HG02759 (cell line): ENCODE measurements at regions not wholly inside any gene's neighbourhood (a gene's known extent, or its start where the extent isn't known, plus 50 kb on each side); places are given as distances from the start of the nearest gene placed in this dataset.
A peak's percentile ranks its signal among the peaks of the same experiment; 100 is the strongest.
"Not testable (repeated sequence)": the region's sequence is repeated elsewhere in the genome, so short reads cannot be mapped to it uniquely, and the experiment has no call there.

Source experiments
- ATAC-seq: cut with Tn5 transposase; IDR thresholded peaks from one replicate; pipeline ENCODE4 v1.9.1; 2021; ENCODE audit warnings: mild to moderate bottlenecking, moderate library complexity; ENCODE audit not compliant: unreplicated experiment

DNA sequence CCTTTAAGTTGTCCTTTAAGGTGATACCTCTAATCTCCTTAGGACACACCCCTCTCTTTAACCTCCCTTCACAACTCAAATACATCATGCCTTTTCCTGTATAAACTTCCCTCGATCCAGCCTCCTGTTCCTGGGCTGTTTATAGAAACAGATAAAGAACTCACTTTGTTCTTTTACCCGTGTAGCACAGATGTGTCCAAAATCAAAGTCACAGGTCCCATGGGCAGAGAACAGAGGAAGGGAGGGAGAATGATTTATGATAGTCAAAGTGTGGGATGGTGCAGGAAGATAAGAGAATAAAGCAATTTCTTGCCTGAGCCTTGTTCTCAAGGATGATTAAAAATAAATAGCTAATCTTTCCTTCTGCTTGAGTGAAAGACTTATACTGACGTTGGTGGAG lies 50.3 kb upstream of the CABCOCO1 start:
- no peak for ATAC-seq

DNA sequence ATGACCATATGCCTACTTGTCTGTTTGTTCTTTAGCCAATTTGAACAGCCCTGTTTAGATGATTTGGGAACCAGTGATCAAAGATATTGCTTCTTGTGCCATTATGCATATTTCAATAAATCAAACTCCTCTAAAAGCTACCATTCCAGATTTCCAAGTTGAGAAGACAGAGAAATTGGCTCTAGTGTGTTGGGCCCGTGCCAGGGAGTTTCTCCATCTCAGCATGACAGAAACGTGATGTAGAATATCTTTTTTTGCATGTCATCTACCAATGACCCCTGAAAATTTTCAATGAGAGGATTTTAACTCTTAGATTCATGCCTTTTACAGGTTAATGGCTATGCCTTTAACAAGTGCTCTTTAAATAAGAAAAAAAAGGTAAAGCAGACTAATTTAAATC lies 50.7 kb upstream of the CABCOCO1 start:
- no peak for ATAC-seq

DNA sequence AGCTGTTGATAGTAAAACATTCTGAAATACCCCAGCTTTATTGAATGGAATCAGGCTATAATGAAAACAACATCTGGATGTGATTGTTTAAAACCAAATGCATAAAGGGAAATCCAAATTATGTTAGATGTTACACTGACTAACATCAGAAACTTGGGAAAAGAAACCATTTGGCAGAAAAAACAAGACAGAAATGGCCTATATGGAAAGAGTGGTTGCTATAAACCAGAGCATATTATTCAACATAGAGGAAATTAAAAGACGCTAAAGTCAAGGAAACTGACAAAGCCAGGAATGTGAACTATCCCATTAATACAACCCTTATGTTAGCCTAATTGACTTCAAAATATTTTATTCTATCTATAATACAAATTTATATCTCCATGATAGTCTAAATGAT lies 53.0 kb upstream of the CABCOCO1 start:
- no peak for ATAC-seq

DNA sequence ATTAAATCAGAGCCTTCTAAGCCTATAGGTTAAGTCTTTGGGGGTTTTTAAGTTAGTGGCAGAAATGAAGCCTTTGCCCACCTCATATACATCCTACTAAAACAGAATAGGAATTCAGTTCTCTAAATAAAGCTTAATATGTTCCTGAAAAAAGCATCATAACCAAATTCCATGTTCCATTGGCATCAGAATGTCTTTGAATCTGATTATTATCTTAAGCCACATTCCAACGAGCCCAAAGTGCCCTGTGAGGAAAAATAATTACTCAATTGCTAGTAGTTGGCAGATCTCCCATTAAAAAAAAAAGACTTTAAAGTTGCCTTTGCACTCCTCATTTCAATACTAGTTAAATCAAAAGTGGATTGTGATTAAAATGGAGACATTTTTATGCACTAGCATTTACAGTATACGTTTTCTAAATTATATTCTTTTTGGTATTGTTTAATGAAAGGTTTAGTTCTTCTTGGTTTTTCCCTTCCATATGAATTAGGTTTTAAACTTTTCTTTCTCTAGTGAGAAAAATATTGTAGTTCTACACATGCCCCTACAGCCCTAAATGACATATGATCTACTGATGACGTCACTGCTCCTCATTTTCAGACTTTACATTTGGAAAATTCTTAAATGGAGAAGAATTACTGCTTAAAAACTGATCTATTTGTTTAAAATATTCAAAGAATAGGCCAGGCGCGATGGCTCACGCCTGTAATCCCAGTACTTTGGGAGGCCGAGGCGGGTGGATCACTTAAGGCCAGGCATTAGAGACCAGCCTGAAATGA lies 54.3 kb upstream of the CABCOCO1 start:
- ATAC-seq = no peak

DNA sequence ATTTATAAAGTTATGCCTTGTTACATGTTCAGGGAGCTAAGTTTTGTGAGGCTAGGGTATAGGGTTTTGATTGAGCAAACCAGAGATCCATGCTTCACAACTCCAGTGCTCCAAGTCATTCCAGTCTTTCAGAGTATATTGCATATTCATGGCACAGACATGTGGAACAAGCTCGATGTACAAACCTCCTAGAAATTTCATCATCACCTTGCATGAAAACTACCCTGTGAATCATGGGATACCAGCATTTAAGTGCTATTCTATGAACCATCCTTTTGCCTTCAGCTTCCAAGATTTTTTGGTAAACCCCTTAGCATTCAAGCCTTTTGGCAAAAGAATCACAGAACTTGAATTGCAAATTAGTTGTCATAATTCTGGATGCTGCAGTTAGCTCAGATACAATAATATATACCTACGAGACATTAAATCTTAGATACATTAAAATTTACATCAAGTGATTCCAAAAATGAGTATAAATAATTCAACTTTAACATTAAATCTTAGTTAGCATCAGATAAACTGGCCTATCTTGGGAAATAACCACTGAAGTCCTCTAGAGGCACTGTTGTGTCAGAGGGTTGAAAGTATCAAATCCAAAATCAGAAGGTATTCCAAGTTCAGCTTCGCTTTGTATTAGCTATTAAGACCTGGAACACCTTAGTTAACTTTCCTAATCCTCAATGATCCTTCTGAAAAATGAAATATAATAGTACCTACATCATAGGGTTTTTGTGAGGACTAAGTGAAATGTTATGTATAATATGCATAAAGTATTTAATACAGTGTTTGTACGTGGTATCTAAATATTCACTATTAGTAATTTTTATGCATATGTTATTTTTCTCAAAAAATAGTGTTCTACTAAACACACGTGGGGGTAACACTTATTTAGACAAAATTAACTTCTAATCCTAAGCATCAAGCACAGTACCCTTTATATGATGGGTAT lies 55.5 kb upstream of the CABCOCO1 start:
- no peak for ATAC-seq

DNA sequence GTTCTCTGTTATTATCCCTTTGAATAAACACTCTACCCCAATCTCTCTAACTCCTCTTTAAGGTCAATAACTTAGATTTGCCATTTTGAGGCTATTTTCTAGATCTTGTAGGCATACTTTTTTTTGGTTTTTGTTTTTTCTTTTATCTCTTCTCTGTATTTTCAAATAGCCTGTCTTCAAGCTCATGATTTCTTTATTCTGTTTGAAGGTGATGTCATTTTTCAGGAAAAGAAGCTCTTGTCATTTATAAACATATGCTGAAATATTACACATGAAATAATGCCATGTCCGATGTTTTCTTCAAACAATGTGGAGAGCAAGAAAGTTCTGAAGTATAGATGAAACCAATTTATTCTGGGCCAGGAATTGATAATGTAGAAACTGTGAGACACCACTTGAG lies 57.5 kb upstream of the CABCOCO1 start:
- no peak for ATAC-seq

DNA sequence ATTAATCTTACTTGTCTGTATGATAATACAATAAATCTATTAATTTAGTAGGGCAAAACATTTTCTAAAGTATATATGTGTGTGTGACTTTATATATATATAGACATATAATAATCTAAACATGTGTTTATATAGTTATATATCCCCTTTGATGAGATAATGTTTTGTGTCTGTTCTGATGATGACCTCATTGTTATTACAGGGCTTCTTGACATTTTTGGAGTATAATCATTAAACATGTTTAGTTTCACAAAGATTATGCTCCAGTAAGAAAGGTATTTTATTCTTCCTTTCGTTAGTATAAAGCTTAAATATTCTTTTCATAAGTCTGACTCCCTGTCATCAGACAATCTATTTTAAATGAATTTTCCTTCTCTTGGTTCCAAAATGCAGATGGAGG lies 62.3 kb upstream of the CABCOCO1 start:
- no peak for ATAC-seq

DNA sequence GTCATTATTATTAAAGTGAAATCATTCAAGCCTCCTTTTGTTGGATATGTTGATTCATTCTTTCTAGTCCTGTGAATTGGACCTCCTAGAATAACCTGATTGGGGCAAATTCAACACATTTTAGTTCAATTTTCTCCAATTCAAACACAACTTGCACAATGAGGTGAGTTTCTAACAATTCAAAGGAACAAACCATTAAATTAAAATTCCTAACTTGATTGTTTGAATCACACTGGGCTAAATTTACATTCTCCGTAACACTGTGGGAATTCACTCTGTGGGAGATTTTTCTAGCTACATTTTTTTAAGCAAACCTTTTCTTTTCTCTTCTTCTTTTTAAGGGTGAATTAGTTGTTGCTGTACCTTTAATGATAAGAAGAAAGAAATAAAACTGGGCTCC lies 68.3 kb upstream of the CABCOCO1 start:
- no peak for ATAC-seq

DNA sequence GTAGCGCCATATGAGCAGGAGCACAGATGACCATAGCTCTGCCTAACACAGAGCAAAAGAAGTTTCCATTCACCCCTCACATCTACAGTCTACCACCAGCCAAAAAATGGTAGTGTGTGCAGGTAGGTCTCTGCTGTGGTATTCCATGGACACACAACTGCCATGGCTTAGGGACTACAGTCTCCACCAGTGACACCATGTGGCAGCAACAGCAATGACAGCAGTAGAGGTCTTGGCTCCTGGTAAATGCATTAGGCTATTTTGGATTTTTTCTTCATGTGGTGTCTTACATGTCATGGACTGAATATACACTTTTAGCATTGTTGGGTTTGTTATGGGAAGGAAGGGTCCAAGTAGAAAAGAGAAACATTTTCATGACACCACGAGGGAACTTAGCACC lies 70.1 kb upstream of the CABCOCO1 start:
- peak; percentile 54 for ATAC-seq

DNA sequence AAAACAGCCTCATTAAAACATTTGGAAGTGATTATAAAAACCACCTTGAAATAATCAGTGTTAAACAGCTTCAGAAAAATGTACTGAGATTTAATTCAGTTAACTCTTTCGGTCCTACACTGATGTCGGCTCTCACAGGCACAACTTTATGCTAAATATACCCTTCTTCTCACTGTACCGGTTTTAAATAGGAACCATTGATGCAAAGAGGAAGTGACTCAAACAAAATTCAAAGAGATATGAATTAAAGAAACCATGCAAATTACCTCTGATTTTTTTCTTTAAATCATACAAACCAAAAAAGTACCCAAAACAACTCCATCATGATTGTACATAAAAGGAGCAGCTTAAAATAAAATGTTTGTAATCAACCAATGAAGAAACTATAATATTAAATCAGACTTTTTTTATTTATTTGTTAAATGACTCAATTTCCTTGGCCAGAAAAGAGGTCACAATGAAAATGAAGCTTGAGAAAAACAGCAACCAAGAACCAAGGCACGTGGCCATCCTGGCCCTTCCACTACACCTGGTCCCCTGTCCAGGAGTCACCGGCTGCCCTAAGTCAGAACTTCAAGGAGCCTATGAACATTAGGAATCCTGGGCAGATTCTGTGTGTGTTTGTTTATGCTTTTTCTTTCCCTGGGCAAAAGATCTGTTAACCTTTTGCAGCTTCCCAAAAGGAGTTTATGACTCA lies 73.0 kb upstream of the CABCOCO1 start:
- peak; percentile 55 for ATAC-seq

DNA sequence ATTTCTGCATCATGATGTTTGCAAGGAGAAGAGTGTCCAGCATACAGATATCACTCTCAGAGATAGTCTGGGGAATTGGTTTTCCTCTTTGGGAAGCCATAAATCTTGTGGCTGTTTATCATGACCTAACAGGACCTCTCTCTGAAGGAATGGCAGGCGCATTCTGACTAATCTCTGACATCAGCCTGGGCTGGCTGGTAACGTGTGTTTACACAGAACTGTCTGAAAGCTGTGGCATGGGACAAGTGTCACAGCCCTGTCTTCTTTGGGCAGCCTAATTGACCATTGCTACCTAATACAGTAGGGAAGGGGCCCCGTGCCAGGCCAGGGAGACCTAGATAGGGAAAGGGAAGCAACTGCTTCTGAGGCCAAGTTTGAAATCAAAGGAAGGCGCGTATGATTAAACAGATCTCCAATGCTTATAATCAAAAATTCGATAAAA lies 73.9 kb upstream of the CABCOCO1 start:
- ATAC-seq = no peak

DNA sequence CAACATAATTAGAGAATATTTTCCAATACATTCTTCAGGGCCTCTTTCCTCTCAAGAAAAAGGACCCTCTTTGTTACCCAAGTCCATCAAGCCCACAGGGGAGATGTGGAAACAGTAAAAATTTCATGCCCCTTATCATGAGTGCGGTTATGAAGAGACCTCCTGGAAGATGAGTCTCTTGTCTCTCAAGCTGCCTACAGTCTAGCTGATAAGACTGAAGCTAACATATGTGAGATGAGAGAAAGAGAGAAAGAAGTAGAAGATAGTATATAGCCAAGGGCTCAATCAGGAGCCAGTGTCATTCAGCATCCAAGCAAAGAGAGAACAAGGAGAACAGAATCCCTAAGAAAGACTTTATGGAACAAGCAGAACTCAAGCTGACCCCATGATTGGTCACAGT lies 75.9 kb upstream of the CABCOCO1 start:
- ATAC-seq = no peak

DNA sequence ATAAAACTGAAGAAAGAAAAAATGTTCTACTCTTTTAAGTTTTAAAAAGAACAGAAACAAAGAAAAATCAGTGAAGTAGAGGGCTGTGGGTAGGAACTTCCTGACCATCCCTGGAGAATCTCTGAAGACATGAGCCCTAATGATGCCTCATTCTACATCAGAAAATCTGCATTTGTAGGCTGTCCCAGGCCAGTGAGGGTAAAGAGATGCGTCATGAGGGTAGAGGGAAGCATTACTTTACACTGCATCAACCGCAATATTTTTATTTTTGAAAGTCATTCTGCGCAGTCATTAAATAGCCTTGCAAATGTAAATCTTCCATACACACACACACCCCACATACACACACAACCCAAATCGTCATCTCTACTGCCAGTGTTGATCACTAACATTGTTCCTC lies 82.1 kb upstream of the CABCOCO1 start:
- no peak for ATAC-seq

DNA sequence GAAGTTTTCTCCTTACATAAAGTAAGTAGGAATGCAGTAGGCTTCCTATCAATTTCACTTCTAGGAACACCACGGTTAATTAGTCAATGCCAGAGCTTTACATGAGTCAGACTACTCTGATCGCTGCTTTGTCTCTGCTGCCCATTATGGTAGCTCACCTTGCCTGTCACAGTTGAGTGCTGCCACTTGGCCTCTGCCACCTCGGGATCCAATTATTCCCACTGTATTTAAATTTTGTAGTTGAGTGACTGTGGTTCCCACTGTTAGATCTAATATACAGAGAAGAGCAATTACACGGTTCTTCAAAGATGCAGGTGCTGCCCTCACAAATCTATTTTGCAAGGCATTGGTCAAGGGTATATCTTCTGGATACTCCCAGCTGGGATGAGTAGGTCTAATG lies 92.5 kb upstream of the CABCOCO1 start:
- not testable (repeated sequence) for ATAC-seq

DNA sequence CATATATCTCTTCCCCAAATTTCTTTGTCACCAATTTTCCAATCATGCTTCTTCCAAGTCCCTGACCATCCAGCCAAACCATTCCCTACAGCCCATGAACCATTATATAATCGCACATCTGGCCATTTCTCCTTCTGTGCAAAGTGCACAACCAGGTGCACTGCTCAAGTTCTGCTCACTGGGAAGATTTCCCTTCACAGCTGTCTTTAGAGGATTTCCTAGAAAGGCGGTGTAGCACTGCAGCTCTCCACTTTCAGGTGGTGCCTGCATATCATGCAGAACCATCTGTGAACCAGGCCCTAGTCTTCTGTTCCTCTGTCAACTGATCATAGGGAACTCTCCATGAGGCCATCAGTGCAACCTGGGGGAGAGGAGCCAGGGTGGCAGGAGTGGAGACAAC lies 95.0 kb upstream of the CABCOCO1 start:
- no peak for ATAC-seq

DNA sequence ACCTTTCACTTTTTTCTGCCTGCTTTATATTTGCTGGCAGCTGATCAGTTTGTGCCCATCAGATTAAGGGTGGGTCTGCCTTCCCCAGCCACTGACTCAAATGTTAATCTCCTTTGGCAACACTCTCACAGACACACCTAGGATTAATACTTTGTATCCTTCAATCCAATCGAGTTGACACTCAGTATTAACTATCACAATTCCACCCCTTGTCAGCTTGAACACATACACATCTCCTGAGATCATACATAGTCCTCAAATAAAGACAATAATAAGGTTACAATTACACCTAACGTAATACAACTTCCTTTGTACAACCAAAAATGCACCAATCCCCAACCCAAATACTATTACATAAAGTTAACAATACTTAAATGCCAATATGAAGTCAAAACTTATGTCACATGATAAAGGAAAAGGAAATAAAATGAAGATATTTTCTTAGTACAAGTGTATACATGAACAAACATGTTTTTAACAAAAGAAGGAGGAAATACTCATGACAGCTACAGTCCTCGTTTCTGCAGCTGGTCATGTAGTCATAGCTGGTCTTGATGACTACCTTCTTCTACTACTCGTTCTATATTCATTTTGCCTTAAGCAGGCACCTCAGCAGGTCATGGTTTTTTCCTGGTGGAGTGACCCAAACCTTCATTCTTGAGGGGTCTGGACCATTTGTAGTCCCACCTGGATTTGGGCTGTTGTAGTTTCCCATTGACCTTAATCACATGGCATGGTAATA lies 96.7 kb upstream of the CABCOCO1 start:
- no peak for ATAC-seq

DNA sequence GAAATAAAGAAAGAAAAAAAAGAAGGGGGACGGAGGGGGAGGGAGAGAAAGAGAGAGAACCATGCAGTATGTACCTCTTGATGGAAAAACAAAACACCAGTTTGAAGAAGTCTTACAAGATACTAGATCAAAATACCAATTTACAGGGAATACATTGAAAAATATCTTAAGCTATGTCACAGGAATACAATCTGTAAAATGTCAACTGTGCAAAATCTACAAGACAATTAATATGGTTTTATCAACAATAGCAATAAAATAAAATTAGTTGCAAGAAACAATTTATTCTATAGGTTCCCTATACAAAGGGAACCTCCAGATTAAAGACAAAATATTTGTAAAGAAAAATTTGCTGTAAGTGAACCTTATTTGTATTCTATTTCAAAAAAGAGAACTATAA lies 98.3 kb upstream of the CABCOCO1 start:
- no peak for ATAC-seq

DNA sequence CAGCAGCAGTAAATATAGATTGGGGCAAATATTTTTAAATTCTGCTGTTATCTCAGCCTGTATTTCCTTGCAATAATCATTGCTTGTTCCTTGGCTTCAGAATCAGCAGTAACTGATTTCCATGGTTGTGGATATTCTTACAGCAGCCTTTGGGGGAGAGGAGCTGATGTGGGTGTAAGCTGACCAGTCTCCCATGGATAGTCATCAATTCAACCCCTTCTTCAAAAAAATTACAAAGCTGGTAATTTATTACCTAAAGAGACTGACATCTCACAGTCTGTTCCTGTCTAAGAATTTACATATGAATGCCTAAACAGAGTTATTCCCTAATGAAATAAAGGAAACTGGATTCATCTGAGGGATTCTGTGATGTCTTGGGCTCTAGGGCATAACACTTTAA lies 103.1 kb upstream of the CABCOCO1 start:
- no peak for ATAC-seq

DNA sequence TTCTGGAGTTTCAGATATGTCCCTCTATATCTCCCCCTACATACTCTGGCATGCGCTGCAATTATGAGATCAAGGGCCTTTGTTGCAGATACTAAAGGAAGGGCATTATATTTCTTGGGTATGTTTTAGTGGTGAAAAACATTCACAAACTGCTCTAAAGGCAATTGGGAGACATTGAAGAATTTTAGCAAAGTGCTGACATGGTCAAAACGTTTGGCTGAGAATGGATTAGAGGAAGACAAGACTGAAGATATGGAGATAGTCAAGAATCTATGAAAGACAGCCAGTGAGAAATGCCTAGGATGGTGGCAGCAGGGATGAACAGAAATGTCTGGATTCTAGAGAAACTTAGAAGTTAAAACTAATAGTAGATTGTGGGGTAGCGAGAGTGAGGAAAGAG lies 104.5 kb upstream of the CABCOCO1 start:
- ATAC-seq = no peak

DNA sequence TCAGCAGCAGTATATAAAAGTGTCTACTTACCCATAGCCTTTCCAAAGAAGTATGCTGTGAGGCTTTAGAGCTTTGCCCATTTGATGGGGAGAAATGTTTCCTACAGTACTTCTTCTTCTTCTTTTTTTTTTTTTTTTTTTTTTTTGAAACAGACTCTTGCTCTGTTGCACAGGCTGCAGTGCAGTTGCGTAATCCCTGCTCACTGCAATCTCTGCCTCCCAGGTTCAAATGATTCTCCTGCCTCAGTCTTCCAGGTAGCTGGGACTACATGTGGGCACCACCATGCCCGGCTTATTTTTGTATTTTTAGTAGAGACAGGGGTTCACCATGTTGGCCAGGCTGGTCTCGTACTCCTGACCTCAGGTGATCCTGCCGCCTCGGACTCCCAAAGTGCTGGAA lies 101.7 kb upstream of the TMEM26 start:
- ATAC-seq = no peak

DNA sequence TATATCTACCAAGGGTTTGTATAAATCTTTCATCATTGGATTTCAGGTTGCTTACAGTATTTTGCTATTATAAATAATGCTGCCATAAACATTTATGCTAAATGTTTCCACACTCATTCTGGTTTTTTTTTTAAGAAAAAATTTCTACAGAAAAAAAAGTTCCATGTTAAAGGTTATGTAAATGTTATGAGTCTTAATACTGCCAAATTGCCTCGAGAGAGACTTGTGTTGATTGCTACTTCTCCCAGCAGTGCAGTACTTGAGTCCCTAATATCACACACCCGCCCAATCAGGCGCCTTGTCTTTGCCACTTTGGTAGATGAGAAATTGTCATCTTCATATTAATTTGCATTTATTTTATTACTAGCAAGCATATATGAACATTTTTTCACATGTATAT lies 96.7 kb upstream of the TMEM26 start:
- no peak for ATAC-seq
